Suprapubic skin (tissue), 3 donors: ENCODE measurements at regions not wholly inside any gene's neighbourhood (a gene's known extent, or its start where the extent isn't known, plus 50 kb on each side); places are given as distances from the start of the nearest gene placed in this dataset.

Experiments used
- CTCF ChIP-seq, 2 donors: fragments of 200-600 bp in 1 of 2; fragments of 450-650 bp in 1 of 2; sonication (generic) in 1 of 2; IDR thresholded peaks; one replicate each; pipeline ENCODE4 v1.5.1; 2016 to 2019; ENCODE audit warnings: antibody characterized with exemption in 2 of 2, mild to moderate bottlenecking in 1 of 2, moderate library complexity in 1 of 2
- POLR2AphosphoS5 ChIP-seq, 3 donors: sonication (generic); formaldehyde crosslinking; IDR thresholded peaks; one replicate each; pipeline ENCODE4 v1.6.1; 2017; ENCODE audit warnings: antibody characterized with exemption in 3 of 3

GRCh38 chr9:134503301-134504105, 138.1 kb upstream of the COL5A1 start:
- no peak for TF ChIP-seq CTCF (IDR thresholded peaks at IDR 0.05)
- no peak for TF ChIP-seq POLR2AphosphoS5 (IDR thresholded peaks at IDR 0.05)
